ENCODE measurements at regions not wholly inside any gene's neighbourhood (a gene's known extent, or its start where the extent isn't known, plus 50 kb on each side); places are given as distances from the start of the nearest gene placed in this dataset.

GRCh38 chr11:128236506-128237498, 350.6 kb downstream of the ETS1 start:
- TF ChIP-seq CTCF (IDR thresholded peaks at IDR 0.05), result no peak
- TF ChIP-seq POLR2A (IDR thresholded peaks at IDR 0.05), result no peak

Data from uterus (tissue), 2 donors.